Suprapubic skin (tissue), 4 donors: ENCODE measurements at regions not wholly inside any gene's neighbourhood (a gene's known extent, or its start where the extent isn't known, plus 50 kb on each side); places are given as distances from the start of the nearest gene placed in this dataset.

Experiments used
- DNase-seq, 2 donors: peaks; one replicate each; pipeline ENCODE4 v3.0.0-alpha.2; 2019; ENCODE audit warnings: low spot score in 2 of 2
- H3K27ac ChIP-seq: fragments of 200-600 bp; sonication (generic); one replicate; pipeline ENCODE4 v1.5.1; 2019
- H3K27me3 ChIP-seq: fragments of 200-600 bp; sonication (generic); one replicate; pipeline ENCODE4 v1.5.1; 2019
- H3K36me3 ChIP-seq: fragments of 200-600 bp; sonication (generic); one replicate; pipeline ENCODE4 v1.5.1; 2019
- H3K4me1 ChIP-seq: fragments of 200-600 bp; sonication (generic); one replicate; pipeline ENCODE4 v1.5.1; 2019
- H3K4me3 ChIP-seq: fragments of 200-600 bp; sonication (generic); one replicate; pipeline ENCODE4 v1.5.1; 2019; ENCODE audit warnings: mild to moderate bottlenecking
- H3K9me3 ChIP-seq: fragments of 200-600 bp; sonication (generic); one replicate; pipeline ENCODE4 v1.5.1; 2019
- EP300 ChIP-seq: sonication (generic); formaldehyde crosslinking; IDR thresholded peaks from one replicate; pipeline ENCODE4 v1.6.1; 2017; ENCODE audit warnings: antibody characterized with exemption
- POLR2A ChIP-seq, 2 donors: fragments of 450-650 bp; IDR thresholded peaks; one replicate each; pipeline ENCODE4 v1.6.1; 2017; ENCODE audit warnings: antibody characterized with exemption in 2 of 2, mild to moderate bottlenecking in 2 of 2, moderate library complexity in 2 of 2
- POLR2AphosphoS5 ChIP-seq, 3 donors: sonication (generic); formaldehyde crosslinking; IDR thresholded peaks; one replicate each; pipeline ENCODE4 v1.6.1; 2017; ENCODE audit warnings: antibody characterized with exemption in 3 of 3
- WGBS: methylation state at CpG from one replicate; pipeline ENCODE4 v1.1.5; 2018; 5-methylcytosine and 5-hydroxymethylcytosine counted together
- TF ChIP-seq, protein P1 (sequence below), 2 donors: fragments of 200-600 bp in 1 of 2; fragments of 450-650 bp in 1 of 2; sonication (generic) in 1 of 2; IDR thresholded peaks; one replicate each; pipeline ENCODE4 v1.5.1; 2016 to 2019; ENCODE audit warnings: antibody characterized with exemption in 2 of 2, mild to moderate bottlenecking in 1 of 2, moderate library complexity in 1 of 2

- 89% methylated on average over 3 of the region's 3 CpGs for WGBS
- Histone ChIP-seq H3K27me3 (no peaks in the 10 kb centered on the region), H3K36me3 (no peaks in the 10 kb centered on the region), H3K4me1 (peaks cover 2% of the 10 kb centered on the region), H3K27ac (no peak overlapping the region), H3K9me3 (no peaks in the 10 kb centered on the region), H3K4me3 (no peak overlapping the region)
- no peak for DNase-seq
- TF ChIP-seq, protein P1, sequence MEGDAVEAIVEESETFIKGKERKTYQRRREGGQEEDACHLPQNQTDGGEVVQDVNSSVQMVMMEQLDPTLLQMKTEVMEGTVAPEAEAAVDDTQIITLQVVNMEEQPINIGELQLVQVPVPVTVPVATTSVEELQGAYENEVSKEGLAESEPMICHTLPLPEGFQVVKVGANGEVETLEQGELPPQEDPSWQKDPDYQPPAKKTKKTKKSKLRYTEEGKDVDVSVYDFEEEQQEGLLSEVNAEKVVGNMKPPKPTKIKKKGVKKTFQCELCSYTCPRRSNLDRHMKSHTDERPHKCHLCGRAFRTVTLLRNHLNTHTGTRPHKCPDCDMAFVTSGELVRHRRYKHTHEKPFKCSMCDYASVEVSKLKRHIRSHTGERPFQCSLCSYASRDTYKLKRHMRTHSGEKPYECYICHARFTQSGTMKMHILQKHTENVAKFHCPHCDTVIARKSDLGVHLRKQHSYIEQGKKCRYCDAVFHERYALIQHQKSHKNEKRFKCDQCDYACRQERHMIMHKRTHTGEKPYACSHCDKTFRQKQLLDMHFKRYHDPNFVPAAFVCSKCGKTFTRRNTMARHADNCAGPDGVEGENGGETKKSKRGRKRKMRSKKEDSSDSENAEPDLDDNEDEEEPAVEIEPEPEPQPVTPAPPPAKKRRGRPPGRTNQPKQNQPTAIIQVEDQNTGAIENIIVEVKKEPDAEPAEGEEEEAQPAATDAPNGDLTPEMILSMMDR (IDR thresholded peaks at IDR 0.05), result no peak
- TF ChIP-seq POLR2A (IDR thresholded peaks at IDR 0.05), result no peak
- no peak for TF ChIP-seq POLR2AphosphoS5 (IDR thresholded peaks at IDR 0.05)
- no peak for TF ChIP-seq EP300
These were observed 319.1 kb upstream of the LARGE1 start for GRCh38 chr22:34239421-34239820.

GRCh38 chr22:34243023-34243422 is 322.7 kb upstream of the LARGE1 start:
- Histone ChIP-seq H3K27me3 (no peaks in the 10 kb centered on the region), H3K4me3 (no peak overlapping the region), H3K36me3 (no peaks in the 10 kb centered on the region), H3K27ac (no peak overlapping the region), H3K4me1 (no peaks in the 10 kb centered on the region), H3K9me3 (no peaks in the 10 kb centered on the region)
- TF ChIP-seq, protein P1 (IDR thresholded peaks at IDR 0.05), result no peak
- WGBS, result 54% methylated on average over 2 of the region's 2 CpGs
- no peak for DNase-seq

DNA sequence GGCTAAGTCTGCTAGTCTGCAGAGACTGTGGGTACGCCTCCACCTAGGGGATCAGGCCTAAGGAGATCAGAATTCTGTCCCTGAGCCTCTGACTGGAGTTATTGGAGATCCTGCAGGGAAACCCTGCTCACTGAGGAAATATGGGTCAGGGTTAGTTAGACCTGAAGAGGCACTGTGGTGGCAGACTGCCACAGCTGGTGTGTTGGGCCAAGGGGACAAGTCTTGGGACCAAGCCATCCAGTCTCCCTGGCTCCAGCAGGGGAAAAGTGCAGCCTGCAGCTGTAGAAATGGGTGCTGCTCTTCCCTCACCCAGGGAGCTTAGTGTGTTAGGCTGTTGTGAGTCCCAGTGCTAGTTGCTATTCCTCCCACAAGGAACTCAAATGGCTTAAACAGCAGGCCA is 334.8 kb upstream of the LARGE1 start:
- no peaks in the 10 kb centered on the region for H3K36me3 ChIP-seq
- H3K4me1 ChIP-seq, result no peaks in the 10 kb centered on the region
- H3K27me3 ChIP-seq, result no peaks in the 10 kb centered on the region
- DNase-seq, result no peak
- H3K9me3 ChIP-seq, result peaks cover 7% of the 10 kb centered on the region
- TF ChIP-seq POLR2A (IDR thresholded peaks at IDR 0.05), result no peak
- TF ChIP-seq, protein P1 (IDR thresholded peaks at IDR 0.05), result no peak
- TF ChIP-seq POLR2AphosphoS5 (IDR thresholded peaks at IDR 0.05), result no peak
- TF ChIP-seq EP300, result no peak
- WGBS, result 100% methylated on average over 1 of the region's 1 CpG
- no peak overlapping the region for H3K4me3 ChIP-seq
- H3K27ac ChIP-seq, result no peak overlapping the region

DNA sequence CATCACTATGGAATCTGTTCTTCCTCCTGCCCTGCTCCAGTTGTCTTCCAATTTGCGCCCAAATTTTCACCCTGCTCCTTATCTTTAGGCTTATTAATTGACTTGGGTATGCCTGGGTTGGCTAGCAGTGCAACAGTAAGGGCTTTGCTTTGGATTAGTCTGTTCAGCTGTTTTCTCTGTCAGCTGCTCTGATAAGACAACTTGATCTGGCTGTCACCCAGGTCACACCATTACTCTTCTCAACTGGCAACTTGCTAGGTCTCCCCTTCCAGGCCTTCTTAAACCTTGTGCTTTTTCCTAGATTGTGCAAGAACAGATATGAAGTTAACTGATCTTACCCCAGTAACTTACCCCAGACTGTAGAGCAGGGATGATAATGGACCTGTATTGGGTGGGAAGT is 357.8 kb upstream of the LARGE1 start:
- Histone ChIP-seq H3K9me3 (no peaks in the 10 kb centered on the region), H3K27ac (no peak overlapping the region), H3K4me1 (no peaks in the 10 kb centered on the region), H3K36me3 (no peaks in the 10 kb centered on the region), H3K27me3 (no peaks in the 10 kb centered on the region), H3K4me3 (no peak overlapping the region)
- WGBS, result 61% methylated on average over 1 of the region's 1 CpG
- DNase-seq, result no peak
- TF ChIP-seq POLR2AphosphoS5 (IDR thresholded peaks at IDR 0.05), result no peak
- TF ChIP-seq, protein P1 (IDR thresholded peaks at IDR 0.05), result no peak
- no peak for TF ChIP-seq EP300
- no peak for TF ChIP-seq POLR2A (IDR thresholded peaks at IDR 0.05)

- Histone ChIP-seq H3K27ac (no peak overlapping the region), H3K4me1 (peaks cover 2% of the 10 kb centered on the region), H3K4me3 (no peak overlapping the region), H3K9me3 (no peaks in the 10 kb centered on the region), H3K27me3 (peaks cover 2% of the 10 kb centered on the region), H3K36me3 (no peaks in the 10 kb centered on the region)
- DNase-seq, result no peak
- 31% methylated on average over 3 of the region's 3 CpGs for WGBS
- TF ChIP-seq POLR2AphosphoS5 (IDR thresholded peaks at IDR 0.05) (no peak), EP300 (no peak), POLR2A (IDR thresholded peaks at IDR 0.05) (no peak)
- TF ChIP-seq, protein P1 (IDR thresholded peaks at IDR 0.05), result no peak
These were observed 361.5 kb upstream of the LARGE1 start for GRCh38 chr22:34281738-34282137.
